Cerebellar cortex (tissue), 1 donor: ENCODE measurements at regions not wholly inside any gene's neighbourhood (a gene's known extent, or its start where the extent isn't known, plus 50 kb on each side); places are given as distances from the start of the nearest gene placed in this dataset.

Experiments used
- DNase-seq: peaks from one replicate; pipeline ENCODE4 v3.0.0-alpha.2; 2015; ENCODE audit warnings: low spot score

DNA sequence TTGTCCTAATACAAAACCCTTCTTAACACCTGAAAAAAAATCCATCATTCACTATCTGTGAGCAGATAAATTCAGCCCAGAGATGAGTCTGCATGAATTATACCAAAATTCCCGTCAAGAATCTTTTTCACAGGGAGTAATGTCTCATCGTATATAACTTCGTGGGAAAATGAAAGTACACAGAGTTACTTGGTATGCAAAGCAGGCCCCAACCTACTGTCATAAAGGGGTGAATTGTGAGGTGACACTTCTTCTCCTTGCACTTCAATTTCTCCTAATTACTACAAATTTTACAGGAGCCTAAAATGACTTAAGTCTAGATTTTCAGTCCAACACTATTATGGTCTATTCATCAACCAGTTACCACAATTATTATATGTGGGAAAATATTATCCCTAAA is 84.6 kb upstream of the CDH20 start:
- no peak for DNase-seq

- DNase-seq = no peak
Measured at GRCh38 chr18:61256291-61256690, 76.9 kb upstream of the CDH20 start.

- no peak for DNase-seq
Measured at GRCh38 chr18:61261870-61262269, 71.4 kb upstream of the CDH20 start.

DNA sequence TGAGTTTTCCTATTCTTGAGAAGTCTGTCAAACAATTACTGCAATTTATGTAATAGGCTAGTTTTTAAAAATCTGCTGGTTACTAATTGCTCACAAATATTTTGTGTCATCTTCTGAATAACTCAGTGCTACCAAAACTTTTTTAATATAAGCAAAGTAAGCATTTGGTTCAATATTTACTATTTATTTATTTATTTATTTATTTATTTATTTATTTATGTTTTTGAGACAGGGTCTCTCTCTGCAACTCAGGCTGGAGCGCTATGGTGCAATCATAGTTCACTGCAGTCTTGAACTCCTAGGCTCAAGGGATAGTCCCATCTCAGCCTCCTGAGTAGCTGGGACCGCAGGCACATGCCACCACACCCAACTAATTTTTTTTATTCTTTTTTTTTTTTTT is 60.4 kb upstream of the CDH20 start:
- DNase-seq = no peak

DNA sequence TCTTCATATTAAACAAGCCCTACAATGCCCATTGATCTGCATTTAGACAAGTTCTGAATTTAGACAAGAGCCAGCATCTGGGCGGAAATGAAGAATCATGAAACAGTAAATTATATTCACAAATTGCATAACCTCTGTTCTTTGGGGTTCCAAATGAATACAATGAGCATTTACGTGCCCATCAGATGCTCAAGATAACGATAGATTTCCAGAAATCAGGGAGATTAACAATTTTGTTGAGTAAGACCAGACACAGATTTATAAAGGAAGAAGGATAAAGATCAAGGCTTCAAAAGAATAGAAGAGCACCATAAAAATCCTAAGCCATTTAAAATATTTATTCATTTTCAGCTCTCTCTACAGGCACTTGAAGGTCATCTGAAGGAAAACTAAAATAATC is 59.7 kb upstream of the CDH20 start:
- DNase-seq = no peak

DNA sequence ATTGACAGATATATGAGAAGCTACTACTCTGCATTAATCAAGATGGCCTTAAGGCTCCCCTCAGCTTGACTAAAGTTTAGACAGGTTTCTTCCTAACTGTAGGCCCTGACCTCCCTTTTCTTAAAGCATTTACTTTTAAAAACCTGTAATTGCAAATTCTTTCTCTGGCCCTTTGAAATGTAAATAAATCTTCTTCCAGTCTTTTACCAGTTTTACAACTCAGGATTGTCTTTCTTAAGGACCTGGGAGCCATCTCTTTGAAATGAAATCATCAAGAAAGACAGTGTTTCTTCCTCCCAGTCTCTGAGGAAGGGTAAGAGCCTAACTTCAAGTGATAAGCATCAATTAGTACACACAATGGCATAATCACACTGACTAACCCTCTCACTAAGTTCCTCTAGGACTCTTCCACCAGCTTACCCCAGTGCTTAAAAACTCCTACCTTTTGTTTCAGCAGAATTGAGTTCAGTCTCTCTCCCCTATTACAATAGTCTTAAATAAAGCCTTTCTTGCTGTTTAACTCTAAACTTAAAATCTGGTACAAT is 58.7 kb upstream of the CDH20 start:
- DNase-seq = no peak

DNA sequence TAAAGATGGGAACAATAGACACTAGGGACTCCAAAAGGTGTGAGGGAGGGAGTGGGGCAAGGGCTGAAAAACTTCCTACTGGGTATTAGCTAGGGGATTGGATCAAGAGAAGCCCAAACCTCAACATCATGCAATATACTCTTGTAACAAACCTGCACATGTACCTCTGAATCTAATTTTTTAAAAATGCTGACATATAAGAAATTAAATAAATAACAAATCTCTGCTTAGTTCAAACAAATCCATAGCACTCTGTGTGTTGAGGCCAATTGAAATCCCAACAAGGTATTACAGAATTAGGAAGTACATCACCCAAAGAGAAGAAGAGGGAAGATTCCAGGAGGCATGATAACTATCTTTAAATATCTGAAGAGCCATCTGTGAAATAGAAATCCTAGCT is 55.4 kb upstream of the CDH20 start:
- DNase-seq = no peak

GRCh38 chr18:61281431-61281830 is 51.8 kb upstream of the CDH20 start:
- no peak for DNase-seq

- no peak for DNase-seq
Measured at GRCh38 chr18:61282926-61283325, 50.3 kb upstream of the CDH20 start.
